ENCODE measurements at regions not wholly inside any gene's neighbourhood (a gene's known extent, or its start where the extent isn't known, plus 50 kb on each side); places are given as distances from the start of the nearest gene placed in this dataset.

GRCh38 chr5:92734211-92734940 is 846.6 kb downstream of the NR2F1-AS1 start:
- intact Hi-C loops (cut with micrococcal nuclease) = no loop called here

GRCh38 chr5:92730486-92730885 is 850.5 kb downstream of the NR2F1-AS1 start:
- H3K4me3 ChIP-seq (ENCODE audit: low read length) = no peak overlapping the region
- no peaks in the 10 kb centered on the region for H3K36me3 Mint-ChIP-seq
- H3K9me3 Mint-ChIP-seq = peaks cover 6 to 7% of the 10 kb centered on the region in 2 donors
- H3K27ac Mint-ChIP-seq = no peak overlapping the region
- H3K4me1 Mint-ChIP-seq = no peaks in the 10 kb centered on the region
- no peak overlapping the region for H3K27ac ChIP-seq (ENCODE audit: low read length)
- no peak overlapping the region for H3K4me3 Mint-ChIP-seq
- no peak for ATAC-seq
- no peaks in the 10 kb centered on the region for H3K36me3 ChIP-seq (ENCODE audit: control insufficient read depth, insufficient read depth, low read length)
- intact Hi-C loops (cut with micrococcal nuclease) = no loop called here
- no peak for DNase-seq
- 67% methylated on average over 1 of the region's 1 CpG for WGBS (ENCODE audit: insufficient coverage)
- H3K27me3 Mint-ChIP-seq (ENCODE audit: low read depth in 2 of 2) = no peaks in the 10 kb centered on the region
- no peaks in the 10 kb centered on the region for H3K27me3 ChIP-seq (ENCODE audit: control insufficient read depth, insufficient read depth, low read length)
- no peaks in the 10 kb centered on the region for H3K4me1 ChIP-seq (ENCODE audit: control insufficient read depth, insufficient read depth, low read length)
- no peaks in the 10 kb centered on the region for H3K9me3 ChIP-seq (ENCODE audit: control insufficient read depth, insufficient read depth, low read length)
- TF ChIP-seq, protein P1, sequence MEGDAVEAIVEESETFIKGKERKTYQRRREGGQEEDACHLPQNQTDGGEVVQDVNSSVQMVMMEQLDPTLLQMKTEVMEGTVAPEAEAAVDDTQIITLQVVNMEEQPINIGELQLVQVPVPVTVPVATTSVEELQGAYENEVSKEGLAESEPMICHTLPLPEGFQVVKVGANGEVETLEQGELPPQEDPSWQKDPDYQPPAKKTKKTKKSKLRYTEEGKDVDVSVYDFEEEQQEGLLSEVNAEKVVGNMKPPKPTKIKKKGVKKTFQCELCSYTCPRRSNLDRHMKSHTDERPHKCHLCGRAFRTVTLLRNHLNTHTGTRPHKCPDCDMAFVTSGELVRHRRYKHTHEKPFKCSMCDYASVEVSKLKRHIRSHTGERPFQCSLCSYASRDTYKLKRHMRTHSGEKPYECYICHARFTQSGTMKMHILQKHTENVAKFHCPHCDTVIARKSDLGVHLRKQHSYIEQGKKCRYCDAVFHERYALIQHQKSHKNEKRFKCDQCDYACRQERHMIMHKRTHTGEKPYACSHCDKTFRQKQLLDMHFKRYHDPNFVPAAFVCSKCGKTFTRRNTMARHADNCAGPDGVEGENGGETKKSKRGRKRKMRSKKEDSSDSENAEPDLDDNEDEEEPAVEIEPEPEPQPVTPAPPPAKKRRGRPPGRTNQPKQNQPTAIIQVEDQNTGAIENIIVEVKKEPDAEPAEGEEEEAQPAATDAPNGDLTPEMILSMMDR (IDR thresholded peaks at IDR 0.05) = no peak

More at GRCh38 chr5:92734211-92734940, 846.6 kb downstream of the NR2F1-AS1 start:
- Mint-ChIP-seq H3K27me3 (ENCODE audit: low read depth in 2 of 2) (no peaks in the 10 kb centered on the region), H3K36me3 (no peaks in the 10 kb centered on the region), H3K27ac (no peak overlapping the region), H3K9me3 (peaks cover 13 to 16% of the 10 kb centered on the region in 2 donors), H3K4me1 (no peaks in the 10 kb centered on the region), H3K4me3 (no peak overlapping the region)
- TF ChIP-seq, protein P1 (IDR thresholded peaks at IDR 0.05) = no peak
- ATAC-seq (no peak), DNase-seq (no peak)
- Histone ChIP-seq H3K27ac (ENCODE audit: low read length) (no peak overlapping the region), H3K4me3 (ENCODE audit: low read length) (no peak overlapping the region), H3K9me3 (ENCODE audit: control insufficient read depth, insufficient read depth, low read length) (peaks cover under 1% of the 10 kb centered on the region), H3K27me3 (ENCODE audit: control insufficient read depth, insufficient read depth, low read length) (no peaks in the 10 kb centered on the region), H3K36me3 (ENCODE audit: control insufficient read depth, insufficient read depth, low read length) (no peaks in the 10 kb centered on the region), H3K4me1 (ENCODE audit: control insufficient read depth, insufficient read depth, low read length) (no peaks in the 10 kb centered on the region)
- 93% methylated on average over 2 of the region's 2 CpGs for WGBS (ENCODE audit: insufficient coverage)

DNA sequence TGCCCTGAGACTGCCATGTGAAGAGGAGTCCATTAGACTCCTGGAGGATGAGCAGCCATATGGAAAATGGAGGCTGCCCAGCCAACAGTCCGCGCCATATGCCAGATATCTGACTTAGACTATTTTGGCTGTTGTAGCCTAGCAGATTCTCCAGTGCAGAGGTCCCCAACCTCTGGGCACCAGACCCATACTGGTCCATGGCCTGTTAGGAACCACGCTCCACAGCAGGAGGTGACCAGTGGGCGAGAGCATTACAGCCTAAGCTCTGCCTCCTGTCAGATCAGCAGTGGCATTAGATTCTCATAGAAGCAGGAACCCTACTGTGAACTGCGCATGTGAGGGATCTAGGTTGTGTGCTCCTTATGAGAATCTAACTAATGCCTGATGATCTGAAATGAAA is 851.9 kb downstream of the NR2F1-AS1 start:
- no peak overlapping the region for H3K27ac Mint-ChIP-seq
- H3K36me3 Mint-ChIP-seq = peaks cover 7% of the 10 kb centered on the region
- Histone ChIP-seq H3K27me3 (ENCODE audit: control insufficient read depth, insufficient read depth, low read length) (no peaks in the 10 kb centered on the region), H3K4me1 (ENCODE audit: control insufficient read depth, insufficient read depth, low read length) (no peaks in the 10 kb centered on the region), H3K27ac (ENCODE audit: low read length) (no peak overlapping the region), H3K9me3 (ENCODE audit: control insufficient read depth, insufficient read depth, low read length) (no peaks in the 10 kb centered on the region), H3K4me3 (ENCODE audit: low read length) (no peak overlapping the region), H3K36me3 (ENCODE audit: control insufficient read depth, insufficient read depth, low read length) (no peaks in the 10 kb centered on the region)
- ATAC-seq (no peak), DNase-seq (no peak)
- peaks cover 7 to 8% of the 10 kb centered on the region in 2 donors for H3K9me3 Mint-ChIP-seq
- TF ChIP-seq, protein P1 (IDR thresholded peaks at IDR 0.05) = no peak
- no peak overlapping the region for H3K4me3 Mint-ChIP-seq
- no peaks in the 10 kb centered on the region for H3K4me1 Mint-ChIP-seq
- intact Hi-C loops (cut with micrococcal nuclease) = no loop called here
- 91% methylated on average over 5 of the region's 5 CpGs for WGBS (ENCODE audit: insufficient coverage)
- no peaks in the 10 kb centered on the region for H3K27me3 Mint-ChIP-seq (ENCODE audit: low read depth in 2 of 2)
